Heart right ventricle (tissue), 16 donors: ENCODE measurements at regions not wholly inside any gene's neighbourhood (a gene's known extent, or its start where the extent isn't known, plus 50 kb on each side); places are given as distances from the start of the nearest gene placed in this dataset.

Experiments used
- ATAC-seq, 8 donors: fragments of 200-7000 bp; cut with Tn5 transposase; one replicate each; pipeline ENCODE4 v1.9.1; 2020; ENCODE audit warnings: mild to moderate bottlenecking in 8 of 8, moderate library complexity in 8 of 8, moderate number of reproducible peaks in 1 of 8
- DNase-seq, 2 donors: peaks; one replicate each; pipeline ENCODE4 v3.0.0-alpha.2; 2020
- H3K27ac ChIP-seq, 10 donors: fragments of 200-600 bp; sonication (generic) in 2 of 10; one replicate each; pipeline versions ENCODE4 v1.5.0 to v1.8.0; 2020 to 2022; ENCODE audit warnings: mild to moderate bottlenecking in 3 of 10
- H3K27me3 ChIP-seq, 7 donors: fragments of 200-600 bp; one replicate each; pipeline ENCODE4 v1.8.0; 2021 to 2022; ENCODE audit warnings: mild to moderate bottlenecking in 2 of 7
- H3K36me3 ChIP-seq, 9 donors: fragments of 200-600 bp; sonication (generic) in 1 of 9; one replicate each; pipeline versions ENCODE4 v1.5.0 to v1.8.0; 2020 to 2022; ENCODE audit warnings: mild to moderate bottlenecking in 2 of 9
- H3K4me1 ChIP-seq, 9 donors: fragments of 200-600 bp; sonication (generic) in 1 of 9; one replicate each; pipeline versions ENCODE4 v1.5.0 to v1.8.0; 2020 to 2022; ENCODE audit warnings: mild to moderate bottlenecking in 4 of 9
- H3K4me3 ChIP-seq, 10 donors: fragments of 200-600 bp; sonication (generic) in 2 of 10; one replicate each; pipeline versions ENCODE4 v1.5.0 to v1.8.0; 2020 to 2022; ENCODE audit warnings: mild to moderate bottlenecking in 7 of 10, moderate library complexity in 2 of 10
- H3K9me3 ChIP-seq, 11 donors: fragments of 200-600 bp in 10 of 11; sonication (generic) in 2 of 11; one replicate each; pipeline versions ENCODE4 v1.5.0 to v1.8.0; 2013 to 2022; ENCODE audit warnings: mild to moderate bottlenecking in 2 of 11, control low read depth in 1 of 11, moderate library complexity in 1 of 11
- CTCF ChIP-seq, 9 donors: fragments of 200-600 bp; sonication (generic) in 2 of 9; IDR thresholded peaks; one replicate each; pipeline versions ENCODE4 v1.5.0 to v1.8.0; 2021 to 2022; ENCODE audit warnings: antibody characterized with exemption in 9 of 9, mild to moderate bottlenecking in 5 of 9, moderate library complexity in 1 of 9
- WGBS, 2 donors: extraction: QIAGEN DNeasy Blood & Tissue Kit; methylation state at CpG; one replicate each; pipeline ENCODE4 v1.1.7; 2013; ENCODE audit warnings: inconsistent platforms in 1 of 2; 5-methylcytosine and 5-hydroxymethylcytosine counted together
- intact Hi-C, 10 donors: fragments of 100-400 bp; cut with DNase I; formaldehyde crosslinking; loops; one replicate each; pipeline versions ENCODE4 v1.11.1 to v1.14.2; 2022
- donor health status: Arrhythmogenic right ventricular cardiomyopathy.
- donor health status: ischemic (EF 13 %, LVEDD 7.1; RV severe dilation, severe dysfunction).
- donor health status: healthy with polysubstance abuse.
- donor health status: DM: no; HTN: yes; CAD: no.
- donor health status: DM: no; HTN: no; CAD: no.
- donor health status: ischemic (EF 25% LVEDD 6.9; RV normal size, moderate dysfunction).
- donor health status: ischemic (EF 25% LVEDD 5.7; RV mildly dilated, moderate dysfunction).
- donor health status: healthy.
- donor health status: DM: yes; HTN: yes; CAD: no.
- donor health status: Ischemic cardiomyopathy.
- donor health status: ischemic (EF 35%, LVEDD 5.7; RV mildly dilated, moderate dysfunction).
- donor health status: nonischemic (EF 11% LVEDD 7.7; RV severe dilation, severe dysfunction).
- donor health status: DM: yes; HTN: yes; CAD: no.
- donor health status: PGD.
- donor health status: ischemic (EF 29% LVEDD 5.4; RV normal size, mild dysfunction).
- donor health status: nonischemic (EF 23%, LVEDD 6.1; RV moderate dilation, normal function).

GRCh38 chr13:64000321-64000720 is 2584.7 kb upstream of the PCDH20 start:
- no peaks in the 10 kb centered on the region for H3K27me3 ChIP-seq
- no peak for TF ChIP-seq CTCF (IDR thresholded peaks at IDR 0.05)
- no peaks in the 10 kb centered on the region for H3K36me3 ChIP-seq
- peaks cover 0 to 13% (median 0%) of the 10 kb centered on the region in 11 donors for H3K9me3 ChIP-seq
- H3K4me1 ChIP-seq: no peaks in the 10 kb centered on the region
- no peak overlapping the region for H3K4me3 ChIP-seq
- intact Hi-C loops: no loop called here
- ATAC-seq (no peak), DNase-seq (no peak)
- 48 to 65% methylated on average over 4 of the region's 4 CpGs for WGBS, 2 donors
- H3K27ac ChIP-seq: no peak overlapping the region

- H3K36me3 ChIP-seq: no peaks in the 10 kb centered on the region
- no peak overlapping the region for H3K4me3 ChIP-seq
- TF ChIP-seq CTCF (IDR thresholded peaks at IDR 0.05): no peak
- ATAC-seq (no peak), DNase-seq (no peak)
- peaks cover 0 to 10% (median 0%) of the 10 kb centered on the region in 11 donors for H3K9me3 ChIP-seq
- no peak overlapping the region for H3K27ac ChIP-seq
- 77 to 84% methylated on average over 3 of the region's 3 CpGs for WGBS, 2 donors
- H3K27me3 ChIP-seq: no peaks in the 10 kb centered on the region
- no peaks in the 10 kb centered on the region for H3K4me1 ChIP-seq
- intact Hi-C loops: no loop called here
Observed at GRCh38 chr13:63999614-64000305, 2584.1 kb upstream of the PCDH20 start.

- Histone ChIP-seq H3K36me3 (no peaks in the 10 kb centered on the region), H3K27me3 (no peaks in the 10 kb centered on the region), H3K4me1 (no peaks in the 10 kb centered on the region), H3K27ac (no peak overlapping the region), H3K9me3 (peaks cover 0 to 40% (median 3%) of the 10 kb centered on the region in 11 donors), H3K4me3 (no peak overlapping the region)
- DNase-seq: no peak
- intact Hi-C loops: no loop called here
- ATAC-seq: no peak
- WGBS, 2 donors: 59 to 70% methylated on average over 1 of the region's 1 CpG
- TF ChIP-seq CTCF (IDR thresholded peaks at IDR 0.05): no peak
Observed at GRCh38 chr13:63983366-63983765, 2567.7 kb upstream of the PCDH20 start.

- H3K36me3 ChIP-seq: no peaks in the 10 kb centered on the region
- H3K27ac ChIP-seq: no peak overlapping the region
- intact Hi-C loops: no loop called here
- H3K4me3 ChIP-seq: no peak overlapping the region
- H3K9me3 ChIP-seq: peaks cover 0 to 30% (median 0%) of the 10 kb centered on the region in 11 donors
- H3K4me1 ChIP-seq: no peaks in the 10 kb centered on the region
- TF ChIP-seq CTCF (IDR thresholded peaks at IDR 0.05): no peak
- no peaks in the 10 kb centered on the region for H3K27me3 ChIP-seq
- ATAC-seq (no peak), DNase-seq (no peak)
Observed at GRCh38 chr13:63979951-63980350, 2564.3 kb upstream of the PCDH20 start.
